NCI-H446 (cell line): ENCODE measurements at regions not wholly inside any gene's neighbourhood (a gene's known extent, or its start where the extent isn't known, plus 50 kb on each side); places are given as distances from the start of the nearest gene placed in this dataset.

ENCODE experiments used
- DNase-seq, 2 experiments: peaks; one replicate each; lab custom pipeline; 2025; lab: John Stamatoyannopoulos, UW

DNA sequence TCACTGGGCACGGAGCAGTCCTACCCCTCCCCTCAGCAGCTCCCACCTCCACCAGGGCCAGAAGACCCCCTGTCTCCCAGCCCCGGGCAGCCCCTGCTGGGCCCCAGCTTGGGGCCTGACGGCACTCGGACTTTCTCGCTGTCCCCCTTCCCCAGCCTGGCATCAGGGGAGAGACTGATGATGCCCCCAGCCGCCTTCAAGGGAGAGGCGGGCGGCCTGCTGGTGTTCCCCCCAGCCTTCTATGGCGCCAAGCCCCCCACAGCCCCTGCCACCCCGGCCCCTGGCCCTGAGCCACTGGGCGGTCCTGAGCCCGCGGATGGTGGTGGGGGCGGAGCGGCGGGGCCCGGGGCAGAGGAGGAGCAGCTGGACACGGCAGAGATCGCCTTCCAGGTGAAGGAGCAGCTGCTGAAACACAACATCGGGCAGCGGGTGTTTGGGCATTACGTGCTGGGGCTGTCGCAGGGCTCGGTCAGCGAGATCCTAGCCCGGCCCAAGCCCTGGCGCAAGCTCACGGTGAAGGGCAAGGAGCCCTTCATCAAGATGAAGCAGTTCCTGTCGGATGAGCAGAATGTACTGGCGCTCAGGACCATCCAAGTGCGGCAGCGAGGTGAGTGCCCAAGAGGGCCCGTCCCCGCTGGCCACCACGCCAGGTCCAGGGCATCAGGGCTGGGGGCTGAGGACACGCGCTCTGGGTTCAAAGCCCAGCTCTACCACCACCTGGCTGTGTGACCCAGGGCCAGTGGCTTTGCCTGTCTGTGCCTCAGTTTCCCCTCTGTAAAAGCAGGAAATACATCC, 58.6 kb downstream of the PHETA1 start:
- DNase-seq: no peak

DNA sequence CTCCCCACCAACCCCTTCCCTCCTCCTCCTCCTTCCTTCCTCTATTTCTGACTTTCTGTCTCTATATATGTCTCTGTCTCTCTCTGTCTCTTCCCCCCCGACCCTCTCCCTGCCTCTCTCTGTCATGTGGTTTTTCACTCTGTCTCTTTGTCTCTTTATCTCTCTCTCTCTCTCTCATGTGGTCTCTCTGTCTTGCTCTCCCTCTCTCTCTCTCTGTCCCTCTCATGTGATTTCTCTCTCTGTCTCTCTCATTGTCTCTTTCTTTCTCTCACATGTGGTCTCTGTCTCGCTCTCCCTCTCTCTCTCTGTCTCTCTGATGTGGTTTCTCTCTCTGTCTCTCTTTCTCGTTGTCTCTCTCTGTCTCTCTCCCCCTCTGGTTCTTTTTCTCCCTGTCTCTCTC, 59.3 kb downstream of the PHETA1 start:
- DNase-seq: no peak

DNA sequence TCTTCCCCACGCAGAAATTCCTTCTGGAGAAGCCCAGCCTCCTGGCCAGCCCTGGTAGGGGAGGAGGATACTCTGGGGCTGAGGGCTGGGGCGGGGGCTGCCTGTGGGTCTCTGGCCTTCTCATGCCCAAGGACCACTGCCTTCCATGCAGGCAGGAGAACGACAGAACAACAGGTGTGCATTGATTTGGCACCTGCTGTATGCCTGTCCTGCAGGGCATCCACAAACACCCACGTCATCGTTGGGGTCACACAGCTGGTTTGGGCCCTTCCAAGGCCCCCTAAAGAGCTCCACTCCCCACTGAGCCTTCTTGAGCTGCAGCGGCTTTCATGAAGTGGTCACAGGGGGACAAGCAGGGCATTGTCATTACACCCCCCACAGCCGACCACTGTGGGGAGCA, 60.4 kb downstream of the PHETA1 start:
- DNase-seq: no peak

DNA sequence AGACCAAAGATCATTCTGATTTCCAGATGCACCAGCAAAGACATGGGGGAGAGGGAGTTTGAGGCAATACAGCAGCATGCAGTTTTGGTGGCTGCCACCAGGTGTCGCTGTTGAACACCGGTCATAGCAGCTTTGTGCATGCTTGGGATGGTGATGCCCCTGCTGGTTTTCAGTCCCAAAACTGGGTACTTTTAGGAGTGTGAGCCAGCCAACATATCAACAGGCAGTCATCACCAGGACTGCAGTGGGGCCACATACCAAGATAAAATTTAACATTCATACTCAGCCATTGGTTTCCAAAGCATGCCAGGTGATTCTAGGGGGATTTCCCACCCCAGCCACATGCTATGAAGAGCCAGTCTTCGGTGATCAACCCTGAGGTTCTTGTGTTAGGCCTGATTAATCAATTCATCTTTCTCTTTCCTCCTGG, 64.2 kb downstream of the PHETA1 start:
- DNase-seq: no peak

DNA sequence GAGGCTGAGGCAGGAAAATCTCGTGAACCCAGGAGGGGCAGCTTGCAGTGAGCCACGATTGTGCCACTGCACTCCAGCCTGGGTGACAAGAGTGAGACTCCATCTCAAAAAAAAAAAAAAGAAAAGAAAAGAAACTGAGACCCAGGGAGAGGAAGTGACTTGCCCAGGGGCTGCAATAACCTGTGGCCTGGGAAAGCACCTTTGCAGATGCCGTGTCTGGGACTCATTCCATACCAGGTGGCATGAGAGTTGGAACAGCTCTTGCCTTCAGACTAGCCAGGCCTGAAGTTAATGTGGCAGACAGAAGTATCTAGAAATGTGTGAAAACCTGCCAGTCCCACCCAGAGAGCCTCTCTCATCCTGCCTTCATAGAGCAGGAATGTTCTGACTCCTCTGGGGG, 65.4 kb downstream of the PHETA1 start:
- DNase-seq: no peak

DNA sequence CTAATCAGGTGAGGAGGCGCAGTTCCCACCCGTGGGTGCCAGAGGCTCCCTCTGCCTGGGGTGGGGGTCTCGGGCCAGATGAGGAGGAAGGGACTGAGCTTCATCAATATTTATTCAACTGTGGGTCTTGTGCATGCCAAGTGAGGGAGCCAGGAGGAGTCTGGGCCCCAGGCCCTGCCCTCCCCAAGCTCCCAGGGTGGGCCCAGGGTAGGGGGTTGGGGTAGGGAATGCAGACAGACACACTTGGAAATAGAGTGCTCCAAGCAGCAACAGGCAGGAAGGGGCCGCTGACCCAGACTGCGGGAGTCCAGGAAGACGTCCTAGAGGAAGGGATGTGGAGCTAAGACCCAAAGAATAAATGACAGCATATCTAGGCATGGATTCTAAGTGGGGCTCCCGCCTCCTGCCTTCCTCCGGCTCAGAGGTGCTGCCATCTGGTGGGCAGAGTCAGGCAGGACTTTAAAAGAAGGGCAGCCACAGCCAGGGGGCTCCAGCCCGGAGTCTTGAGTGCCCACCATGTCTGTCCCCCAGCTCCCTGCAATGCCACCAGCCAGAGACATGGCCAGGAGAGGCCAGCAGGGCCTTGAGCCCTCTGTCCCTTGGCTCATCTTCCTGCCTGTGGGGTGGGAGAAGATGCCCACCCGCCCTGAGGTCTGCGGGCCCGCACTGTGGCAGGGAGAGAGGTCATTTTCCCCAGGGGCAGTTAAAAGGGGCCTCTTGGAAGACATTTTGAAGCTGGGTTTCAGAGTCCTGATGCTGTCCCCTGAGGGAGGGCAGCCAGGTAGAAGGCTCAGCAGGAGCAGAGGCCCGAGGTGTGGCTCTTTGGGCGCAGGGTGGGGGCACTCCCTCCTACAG, 70.1 kb downstream of the PHETA1 start:
- peak; percentile 5 to 50 for DNase-seq

DNA sequence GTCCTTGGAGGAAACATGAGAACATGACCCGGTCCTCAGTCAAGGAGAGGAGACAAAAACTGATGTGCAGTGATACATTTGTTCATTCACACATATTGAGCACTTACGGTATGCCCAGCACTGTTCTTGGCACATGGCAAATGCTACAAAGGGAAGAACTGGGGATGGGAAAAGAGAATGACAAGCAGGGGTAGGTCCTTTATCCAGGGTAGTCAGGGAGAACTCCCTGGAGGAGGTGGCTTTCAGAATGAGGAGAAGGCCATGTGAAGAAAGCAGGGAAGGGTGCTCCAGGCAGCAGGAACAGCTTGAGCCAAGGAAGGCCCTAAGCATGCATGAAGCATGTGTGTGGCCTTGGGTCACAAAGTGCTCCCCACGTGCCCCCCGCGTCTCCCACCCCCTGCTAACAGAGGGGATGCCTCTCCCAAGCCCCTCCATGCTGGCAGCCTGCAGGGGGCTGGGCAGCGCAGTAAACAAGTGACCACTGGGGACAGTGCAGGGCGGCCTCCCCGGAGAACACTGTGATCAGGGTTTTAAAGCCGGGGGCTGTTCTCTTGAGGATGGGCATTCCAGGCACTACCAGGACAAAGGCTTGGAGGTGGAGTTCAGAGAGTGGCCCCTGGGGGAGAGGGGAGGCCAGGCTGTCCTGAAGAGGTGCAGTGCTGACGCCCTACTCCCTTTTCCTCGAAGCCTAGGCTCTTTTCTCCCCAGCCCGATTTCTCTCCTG, 71.0 kb downstream of the PHETA1 start:
- no peak for DNase-seq

DNA sequence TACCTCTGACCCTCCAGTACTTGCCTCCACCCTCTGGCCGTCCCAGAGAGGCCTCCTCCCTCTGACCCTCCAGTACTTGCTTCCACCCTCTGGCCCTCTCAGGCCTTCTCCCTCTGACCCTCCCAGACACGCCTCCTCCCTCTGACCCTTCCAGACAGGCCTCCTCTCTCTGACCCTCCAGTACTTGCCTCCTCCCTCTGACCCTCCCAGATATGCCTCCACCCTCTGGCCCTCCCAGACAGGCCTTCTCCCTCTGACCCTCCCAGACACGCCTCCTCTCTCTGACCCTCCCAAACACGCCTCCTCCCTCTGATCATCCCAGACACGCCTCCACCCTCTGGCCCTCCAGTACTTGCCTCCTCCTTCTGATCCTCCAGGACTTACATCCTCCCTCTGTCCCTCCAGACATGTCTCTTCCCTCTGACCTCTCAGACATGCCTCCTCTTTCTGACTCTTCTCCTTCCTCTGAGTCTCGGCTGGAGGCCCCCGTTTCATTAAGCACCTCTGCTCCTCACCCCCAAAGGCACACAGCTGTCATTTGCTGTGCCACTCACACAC, 71.9 kb downstream of the PHETA1 start:
- DNase-seq: no peak

DNA sequence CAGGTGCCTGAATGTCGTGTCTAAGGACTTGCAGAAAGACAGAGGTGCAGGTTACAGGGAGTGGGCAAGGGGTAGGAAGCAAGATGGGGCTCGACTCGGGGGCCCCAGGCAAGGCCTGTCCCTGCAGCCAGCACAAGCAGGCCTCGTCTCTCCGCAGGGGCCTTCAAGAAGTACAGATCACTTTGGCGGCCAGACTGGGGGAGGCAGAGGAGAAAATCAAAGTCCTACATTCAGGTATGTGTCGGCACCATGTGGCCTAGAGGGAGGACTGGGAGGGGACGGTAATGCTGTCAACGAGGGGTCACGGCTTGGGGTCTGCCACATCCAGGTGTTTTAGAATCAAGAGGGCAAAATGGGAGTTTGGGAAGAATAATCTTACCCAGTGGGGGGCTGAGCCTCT, 73.7 kb downstream of the PHETA1 start:
- DNase-seq: no peak

DNA sequence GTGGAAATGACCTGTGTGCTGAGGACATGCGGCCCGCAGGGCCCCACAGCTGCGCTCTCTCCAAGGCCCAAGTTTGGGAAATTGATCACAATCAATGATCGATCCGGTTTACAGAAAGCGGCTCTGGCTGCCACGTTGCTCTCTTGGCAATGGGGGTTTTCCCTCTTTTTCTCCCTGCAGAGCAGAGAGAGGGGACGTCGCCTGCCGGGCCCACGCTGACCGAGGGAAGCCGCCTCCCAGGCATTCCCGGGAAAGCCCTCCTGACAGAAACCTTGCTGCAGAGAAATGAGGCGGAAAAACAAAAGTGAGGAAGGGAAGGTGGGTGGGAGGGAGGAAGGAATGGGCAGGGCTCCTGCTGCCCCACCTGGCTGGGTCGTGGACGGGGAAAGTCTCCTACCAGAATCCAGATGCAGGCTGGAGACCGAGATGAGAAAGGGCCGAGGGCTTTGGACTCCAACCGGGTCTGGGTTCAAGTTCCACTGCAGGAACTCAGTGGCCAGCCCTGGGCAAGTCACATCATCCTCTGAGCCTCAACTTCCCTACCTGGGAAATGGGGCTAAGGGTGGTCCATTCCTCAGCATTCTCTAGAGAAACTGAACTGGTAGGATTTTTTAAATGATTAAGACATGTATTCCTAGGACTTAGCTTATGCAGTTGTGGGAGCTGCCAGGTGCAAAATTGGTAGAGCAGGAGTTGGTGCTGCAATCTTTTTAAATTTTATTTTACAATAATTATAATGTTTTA, 75.5 kb downstream of the PHETA1 start:
- no peak for DNase-seq

DNA sequence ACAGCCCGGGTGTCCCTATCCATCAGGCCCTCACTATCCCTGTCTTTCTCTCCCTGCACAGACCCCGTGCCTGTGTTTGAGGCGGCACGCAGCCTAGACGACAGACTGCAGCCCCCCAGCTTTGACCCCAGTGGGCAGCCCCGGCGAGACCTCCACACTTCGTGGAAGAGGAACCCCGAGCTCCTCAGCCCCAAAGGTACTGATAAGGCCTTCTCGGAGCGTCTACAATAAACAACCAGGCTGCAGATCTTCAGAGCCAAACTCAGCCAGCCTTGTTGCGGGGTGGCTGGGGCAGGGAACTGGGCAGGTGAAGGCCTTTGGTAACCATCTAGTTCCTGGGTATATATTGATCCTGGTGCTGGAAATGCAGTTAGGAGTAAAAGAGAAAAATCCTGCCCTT, 77.5 kb downstream of the PHETA1 start:
- no peak for DNase-seq

DNA sequence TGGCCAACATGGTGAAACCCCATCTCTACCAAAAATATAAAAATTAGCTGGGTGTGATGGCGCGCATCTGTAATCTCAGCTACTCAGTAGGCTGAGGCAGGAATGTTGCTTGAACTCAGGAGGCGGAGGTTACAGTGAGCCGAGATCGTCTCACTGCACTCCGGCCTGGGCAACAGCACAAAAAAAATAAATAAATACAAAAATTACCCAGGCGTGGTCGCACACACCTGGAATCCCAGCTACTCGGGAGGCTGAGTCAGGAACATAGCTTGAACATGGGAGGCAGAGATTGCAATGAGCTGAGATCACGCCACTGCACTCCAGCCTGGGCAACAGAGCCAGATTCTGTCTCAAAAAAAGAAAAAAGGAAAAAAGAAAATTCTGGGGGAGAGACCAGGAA, 80.1 kb downstream of the PHETA1 start:
- DNase-seq: no peak

DNA sequence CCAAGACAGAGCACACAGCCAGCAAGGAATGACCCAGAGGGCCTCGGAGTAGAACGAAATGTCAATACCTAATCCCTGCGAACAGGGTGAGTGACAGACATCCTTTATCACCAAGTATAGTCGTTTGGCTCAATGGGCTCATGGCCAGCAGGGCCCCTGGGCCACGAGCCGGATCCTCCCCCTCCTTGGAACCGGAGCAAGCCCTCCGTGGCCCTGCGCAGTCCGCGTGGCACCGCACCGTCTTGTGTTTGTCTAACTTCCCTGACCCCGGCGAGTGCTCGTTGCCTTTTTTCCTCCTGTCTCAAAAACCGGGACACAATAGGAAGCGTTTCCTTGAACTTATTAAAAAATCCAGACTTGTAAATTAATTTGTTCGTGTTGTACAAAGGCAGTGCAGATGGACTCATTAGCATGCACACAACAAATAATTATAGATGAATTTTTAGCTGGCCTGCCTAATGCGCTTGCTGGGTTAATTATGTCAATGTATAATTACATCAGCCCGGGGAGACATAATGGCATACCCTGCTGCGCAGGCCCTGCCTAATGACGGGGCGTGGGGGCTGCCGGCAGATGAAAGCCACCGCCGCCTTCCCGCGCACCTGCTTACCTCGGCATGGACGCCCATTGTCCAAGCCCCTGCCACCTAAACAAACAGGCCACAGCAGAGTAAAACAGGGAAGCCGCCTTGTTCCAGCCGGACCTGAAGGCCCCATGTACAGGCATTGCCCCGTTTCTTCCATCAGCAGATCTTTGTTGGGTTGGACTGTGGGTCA, 81.6 kb downstream of the PHETA1 start:
- no peak for DNase-seq

DNA sequence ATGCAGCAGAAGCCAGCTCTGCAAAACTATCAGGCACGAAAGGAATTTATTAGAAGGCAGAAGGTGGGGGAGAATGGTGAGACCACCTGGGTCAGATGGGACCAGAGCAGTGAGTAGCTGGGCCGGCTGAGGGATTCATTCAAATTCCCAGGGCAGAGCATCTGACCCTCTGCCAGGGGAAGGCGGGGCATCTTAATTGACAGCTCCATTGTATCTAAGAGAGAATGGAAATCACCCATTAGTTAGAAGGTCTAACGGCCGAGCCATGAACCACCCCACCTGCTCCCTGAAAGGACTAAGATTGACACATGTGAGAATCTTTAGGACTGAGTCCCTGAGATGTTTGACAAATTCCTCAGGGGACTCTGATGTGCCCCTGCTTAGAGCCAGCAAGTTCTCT, 83.7 kb downstream of the PHETA1 start:
- DNase-seq: no peak

DNA sequence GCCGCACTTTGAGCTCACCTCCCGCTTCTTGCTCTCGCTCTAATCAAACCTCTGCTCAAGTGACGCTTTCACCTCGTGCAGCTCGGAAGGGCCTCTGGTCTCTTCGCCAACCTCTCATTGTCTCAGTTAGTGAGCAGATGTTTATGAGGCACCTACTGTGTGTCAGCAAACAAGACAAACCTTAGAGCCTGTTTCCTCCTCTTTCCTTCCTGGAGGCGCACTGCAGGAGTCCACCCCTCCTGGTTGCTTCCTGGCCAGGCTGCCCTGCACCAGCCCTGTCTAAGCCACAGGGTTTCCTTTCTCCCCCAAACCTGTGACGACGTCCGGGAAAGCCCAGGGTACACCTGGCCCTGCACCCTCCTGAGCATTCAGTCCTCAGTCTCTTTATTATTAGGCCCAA, 84.2 kb downstream of the PHETA1 start:
- DNase-seq: no peak

DNA sequence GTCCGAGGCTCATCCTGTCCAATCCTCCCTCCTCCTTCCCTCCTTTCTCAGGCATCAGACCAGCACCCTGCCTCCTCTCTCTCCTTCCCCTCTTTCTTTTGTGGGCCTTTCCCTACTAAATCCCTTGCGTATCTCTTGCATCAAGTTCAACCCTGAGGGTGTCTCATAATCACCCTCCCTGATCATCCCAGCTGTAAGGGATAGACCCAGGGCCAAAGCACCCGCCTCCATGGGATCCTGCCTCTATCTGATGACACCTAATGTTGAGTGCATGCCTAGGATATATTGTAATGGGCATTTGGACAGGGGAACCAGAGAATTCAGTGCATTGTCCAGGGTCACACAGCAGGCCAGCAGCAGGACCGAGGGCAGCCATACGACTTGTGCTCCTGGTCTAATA, 84.9 kb downstream of the PHETA1 start:
- DNase-seq: no peak

DNA sequence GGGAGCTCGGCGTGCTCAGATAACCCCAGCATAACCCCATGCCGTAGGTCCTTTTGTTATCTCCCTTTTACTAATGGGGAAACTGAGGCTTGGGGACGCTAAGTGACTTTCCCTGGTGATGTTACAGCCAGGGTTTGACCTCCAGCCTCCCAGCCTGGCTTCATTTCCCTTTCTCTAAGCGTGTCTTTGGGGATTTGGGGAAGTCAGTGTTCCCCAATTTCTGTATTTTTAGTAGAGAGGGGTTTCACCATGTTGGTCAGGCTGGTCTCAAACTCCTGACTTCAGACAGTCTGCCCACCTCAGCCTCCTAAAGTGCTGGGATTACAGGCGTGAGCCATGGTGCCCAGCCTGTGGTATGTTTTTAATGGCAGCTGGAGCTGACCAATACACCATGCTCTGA, 85.4 kb downstream of the PHETA1 start:
- DNase-seq: no peak

DNA sequence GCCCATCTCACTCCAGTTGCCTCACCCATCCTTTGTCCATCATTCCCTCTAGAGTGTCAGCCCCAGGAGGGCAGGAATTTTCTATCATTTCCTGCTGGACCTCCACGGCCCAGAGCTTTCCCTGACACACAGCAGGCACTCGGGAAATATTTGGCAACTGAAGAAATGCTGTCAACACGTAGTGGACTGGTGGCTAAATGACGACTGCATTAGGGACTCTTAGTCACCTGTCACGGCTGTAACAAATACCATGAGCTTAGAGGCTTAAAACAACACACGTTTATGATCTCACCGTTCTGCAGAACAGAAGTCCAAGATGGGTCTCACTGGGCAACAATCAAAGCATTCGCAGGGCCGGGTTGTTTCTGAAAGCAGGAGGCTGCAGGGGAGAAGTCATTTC, 91.3 kb downstream of the PHETA1 start:
- no peak for DNase-seq

DNA sequence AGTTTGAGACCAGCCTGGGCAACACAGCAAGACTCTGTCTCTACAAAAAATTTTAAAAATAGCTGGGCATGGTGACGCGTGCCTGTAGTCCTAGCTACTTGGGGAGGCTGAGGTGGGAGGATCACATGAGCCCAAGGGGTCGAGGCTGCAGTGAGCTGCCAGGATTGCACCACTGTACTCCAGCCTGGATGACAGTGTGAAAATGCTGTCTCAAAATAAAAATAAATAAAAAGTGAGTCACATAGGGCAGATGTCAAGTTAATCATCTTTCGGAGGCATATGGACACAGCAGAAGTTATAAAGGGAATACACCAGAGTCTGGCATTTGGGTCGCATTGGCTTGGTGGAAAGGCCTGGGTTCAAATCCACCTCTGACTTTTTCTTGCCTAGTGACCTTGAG, 92.7 kb downstream of the PHETA1 start:
- no peak for DNase-seq

DNA sequence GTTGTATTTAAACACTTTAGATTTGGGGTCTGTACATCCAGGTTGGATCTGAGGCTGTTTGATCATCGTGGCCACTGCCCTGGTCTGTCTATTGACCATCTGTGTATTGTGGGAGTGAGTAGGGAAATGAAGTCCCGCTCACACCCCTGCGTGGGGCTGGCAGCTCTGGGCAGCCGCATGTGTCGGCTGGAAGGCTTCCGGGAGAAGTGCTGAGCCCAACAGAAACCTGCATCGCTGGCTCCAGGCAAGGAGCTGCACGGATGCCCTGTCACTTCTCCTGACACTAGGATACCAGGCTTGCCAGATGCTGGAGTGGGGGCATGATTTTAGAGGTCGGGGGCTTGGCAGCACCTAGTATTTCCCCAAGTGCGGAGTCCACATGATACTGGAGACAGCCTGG, 93.6 kb downstream of the PHETA1 start:
- DNase-seq: no peak

DNA sequence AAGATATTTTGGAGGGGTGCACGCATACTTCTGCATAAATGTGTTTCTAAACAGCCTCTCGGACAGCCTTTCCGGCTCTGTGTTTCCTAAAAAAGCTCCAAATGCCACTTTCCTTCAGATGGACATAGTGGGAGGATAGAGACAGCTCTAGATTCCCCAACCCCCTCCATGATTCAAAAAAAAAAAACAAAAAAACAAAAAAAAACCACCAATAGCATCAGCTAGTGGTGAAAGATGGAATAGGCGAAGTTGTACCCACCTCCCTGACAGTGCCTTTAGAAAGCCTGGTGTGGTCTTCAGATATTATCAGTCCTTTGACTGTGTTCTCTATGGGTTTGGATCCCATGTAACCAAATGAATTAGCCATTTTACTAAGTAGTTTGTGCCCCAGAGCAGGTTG, 94.1 kb downstream of the PHETA1 start:
- no peak for DNase-seq
